ENCODE measurements at regions not wholly inside any gene's neighbourhood (a gene's known extent, or its start where the extent isn't known, plus 50 kb on each side); places are given as distances from the start of the nearest gene placed in this dataset.

GRCh38 chr9:90948156-90948555 lies 146.5 kb downstream of the SYK start:
- no peak for DNase-seq (ENCODE audit: low read depth)

- no peak for DNase-seq (ENCODE audit: low read depth)
These were observed 149.0 kb downstream of the SYK start for GRCh38 chr9:90950600-90950999.

GRCh38 chr9:90953200-90953599 lies 151.6 kb downstream of the SYK start:
- DNase-seq (ENCODE audit: low read depth) = no peak

- no peak for DNase-seq (ENCODE audit: low read depth)
These were observed 152.2 kb downstream of the SYK start for GRCh38 chr9:90953805-90954204.

- no peak for DNase-seq (ENCODE audit: low read depth)
These were observed 154.6 kb downstream of the SYK start for GRCh38 chr9:90956026-90956810.

DNA sequence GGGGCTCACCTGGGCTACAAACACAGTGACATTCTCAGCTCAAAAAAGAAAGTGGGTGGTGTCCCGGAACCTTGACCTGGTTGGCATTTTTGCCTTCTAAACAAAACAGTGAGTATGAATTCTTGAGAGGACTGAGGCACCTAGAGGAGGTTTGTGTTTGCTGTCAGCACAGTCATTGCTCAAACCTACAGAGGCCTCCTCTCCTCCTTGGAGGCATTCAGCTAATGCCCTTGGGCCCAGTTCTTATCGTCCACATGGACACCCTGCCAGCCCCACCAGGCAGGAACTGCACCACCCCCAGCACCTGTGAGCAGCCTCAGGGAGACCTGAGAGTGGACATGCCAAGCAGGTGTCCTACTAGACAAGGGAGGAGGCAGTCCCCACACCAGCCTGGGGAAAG lies 156.7 kb downstream of the SYK start:
- no peak for DNase-seq (ENCODE audit: low read depth)

DNA sequence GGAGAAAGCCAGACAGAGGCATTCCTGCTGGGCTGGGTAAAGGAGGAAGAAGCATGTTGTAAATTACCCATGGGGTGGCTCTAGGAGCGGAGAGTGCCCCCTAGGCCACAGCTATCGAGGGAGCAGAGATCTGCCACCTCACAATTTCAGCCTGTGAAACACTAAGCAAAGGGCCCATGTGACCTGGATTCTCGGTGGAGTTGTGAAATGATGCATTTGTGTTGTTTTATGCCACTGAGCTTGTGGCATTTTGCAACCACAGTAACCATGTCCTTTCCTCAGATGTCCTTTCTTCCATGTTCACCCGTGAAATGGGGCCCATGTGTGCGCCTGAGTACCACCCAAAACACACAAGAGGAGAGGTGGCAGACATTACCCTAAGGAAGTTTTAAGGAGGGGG lies 159.3 kb downstream of the SYK start:
- no peak for DNase-seq (ENCODE audit: low read depth)

DNA sequence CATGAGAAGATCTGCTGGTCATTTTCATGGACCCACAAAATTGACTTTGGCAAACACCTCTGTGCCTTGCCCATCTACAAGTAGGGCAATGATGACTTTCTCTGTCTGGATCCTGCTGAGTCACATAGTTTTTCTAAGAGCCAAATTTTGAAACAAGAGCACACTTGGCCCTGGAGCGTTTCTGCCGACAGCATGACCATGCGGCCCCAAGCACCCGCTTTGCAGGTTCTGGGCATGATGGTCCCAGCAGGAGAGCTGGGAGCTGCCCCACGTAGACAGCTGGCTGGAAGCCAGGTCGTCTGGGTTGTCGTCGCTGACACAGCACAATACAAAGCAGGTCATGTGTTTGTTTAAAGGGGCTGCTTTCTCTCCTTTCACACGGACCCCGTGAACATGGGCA lies 159.8 kb downstream of the SYK start:
- no peak for DNase-seq (ENCODE audit: low read depth)

DNA sequence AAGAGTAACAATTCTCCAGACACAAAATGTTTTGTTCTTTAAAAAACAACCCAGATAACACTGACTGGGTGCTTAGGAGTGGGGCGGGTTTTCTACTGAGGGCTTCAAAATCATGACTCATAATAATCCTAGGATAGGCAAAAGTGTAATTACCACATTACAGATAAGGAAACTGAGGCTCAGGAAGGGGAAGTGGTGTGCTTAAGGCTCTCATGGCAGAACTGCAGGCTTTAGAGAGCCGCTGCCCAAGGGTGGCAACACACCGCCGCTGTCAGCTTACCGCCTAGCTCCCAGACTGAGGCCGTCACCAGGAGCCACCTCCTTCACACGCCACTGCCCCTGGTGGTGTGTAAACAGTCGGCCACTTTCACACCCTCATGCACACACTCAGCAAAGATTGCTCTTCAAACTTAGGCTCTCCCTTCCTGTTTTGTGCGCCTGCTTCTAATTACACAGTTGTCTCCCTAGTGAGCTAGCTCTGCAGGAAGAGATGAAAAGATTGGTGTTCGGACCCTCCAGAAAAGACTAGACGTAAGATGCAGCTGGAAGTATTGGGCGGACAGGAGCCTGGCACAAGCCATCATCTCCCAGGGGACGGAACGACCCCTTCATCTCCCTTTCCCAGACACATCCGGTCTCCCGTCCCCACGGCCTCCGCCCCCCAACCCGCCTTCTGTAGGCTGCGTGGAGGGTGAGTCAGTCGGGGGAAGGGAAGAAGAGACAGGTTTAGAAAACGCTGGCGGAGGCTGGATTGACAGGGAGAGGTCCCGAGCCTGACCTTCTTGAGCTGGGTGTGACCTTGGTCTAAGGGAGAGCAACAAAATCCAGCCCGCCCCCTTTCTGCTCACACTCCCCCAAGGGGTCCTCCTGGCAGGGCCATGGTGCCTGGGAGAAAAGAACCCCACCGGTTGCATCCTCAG lies 162.7 kb downstream of the SYK start:
- no peak for DNase-seq (ENCODE audit: low read depth)

GRCh38 chr9:90965226-90966030 lies 163.8 kb downstream of the SYK start:
- DNase-seq (ENCODE audit: low read depth) = no peak

DNA sequence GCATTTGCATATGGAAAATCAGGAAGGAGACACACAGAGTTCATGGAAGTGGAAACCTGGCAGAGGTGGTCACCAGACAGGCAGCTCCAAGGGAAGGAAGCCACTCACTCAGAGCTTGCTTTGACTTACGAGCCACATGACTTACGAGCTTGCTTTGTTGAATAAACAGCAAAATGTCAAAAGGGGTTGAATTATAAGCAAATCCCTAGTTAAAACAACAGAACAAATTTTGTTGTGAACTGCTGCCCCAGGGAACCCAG lies 164.3 kb downstream of the SYK start:
- no peak for DNase-seq (ENCODE audit: low read depth)

GRCh38 chr9:90966480-90967144 lies 165.0 kb downstream of the SYK start:
- DNase-seq (ENCODE audit: low read depth) = no peak

GRCh38 chr9:90967145-90967538 lies 165.5 kb downstream of the SYK start:
- DNase-seq (ENCODE audit: low read depth) = no peak

DNA sequence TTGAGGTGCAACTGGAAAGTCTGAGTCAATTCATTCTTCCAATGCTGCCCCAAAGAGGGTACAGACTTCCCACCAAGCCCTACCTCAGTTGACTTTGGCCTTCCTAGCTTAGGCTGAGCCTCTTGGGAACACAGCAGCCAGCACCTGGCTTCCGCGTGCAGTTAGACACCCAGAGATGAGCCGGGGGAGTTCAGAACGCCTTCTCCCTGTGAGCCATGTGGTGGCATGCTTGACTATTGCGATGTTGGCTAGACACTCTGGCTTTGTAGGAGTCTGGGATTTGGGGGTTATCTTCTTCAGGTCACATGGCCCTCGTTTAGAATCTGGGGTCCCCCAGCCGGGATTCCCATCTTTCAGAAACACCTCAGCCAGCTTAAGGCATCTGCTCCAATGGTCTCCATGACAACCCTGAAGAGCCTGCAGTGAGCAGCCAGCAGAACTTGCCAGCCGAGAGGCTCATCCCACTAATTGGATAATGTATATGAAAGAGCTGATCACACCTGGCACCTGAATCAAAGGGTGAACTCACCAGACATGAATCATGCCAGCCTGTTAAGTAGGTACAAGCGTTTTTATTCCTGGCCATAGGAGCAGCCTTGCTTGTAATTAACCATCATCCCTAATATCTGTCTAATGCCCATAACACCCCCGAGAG lies 167.5 kb downstream of the SYK start:
- no peak for DNase-seq (ENCODE audit: low read depth)

GRCh38 chr9:90970608-90971007 lies 169.0 kb downstream of the SYK start:
- no peak for DNase-seq (ENCODE audit: low read depth)

DNA sequence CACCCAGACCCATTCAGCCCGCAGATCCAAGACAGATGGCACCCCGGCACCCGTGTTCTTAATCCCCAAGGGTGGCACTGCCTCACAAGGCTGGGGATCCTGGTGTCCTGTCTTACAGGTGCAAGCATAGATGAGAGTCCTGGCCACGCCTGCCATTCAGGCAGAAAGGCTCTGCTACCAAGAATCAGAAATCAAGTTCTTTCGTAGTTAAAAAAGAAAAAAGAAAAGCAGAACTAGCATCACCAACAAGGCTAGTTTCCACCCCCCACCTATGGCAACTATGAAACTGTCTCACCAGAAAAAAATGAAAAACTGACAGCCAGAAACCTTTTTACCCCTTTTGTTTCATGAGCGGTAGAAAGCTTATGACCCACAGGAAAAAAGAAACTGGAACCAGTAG lies 170.4 kb downstream of the SYK start:
- DNase-seq (ENCODE audit: low read depth) = no peak

DNA sequence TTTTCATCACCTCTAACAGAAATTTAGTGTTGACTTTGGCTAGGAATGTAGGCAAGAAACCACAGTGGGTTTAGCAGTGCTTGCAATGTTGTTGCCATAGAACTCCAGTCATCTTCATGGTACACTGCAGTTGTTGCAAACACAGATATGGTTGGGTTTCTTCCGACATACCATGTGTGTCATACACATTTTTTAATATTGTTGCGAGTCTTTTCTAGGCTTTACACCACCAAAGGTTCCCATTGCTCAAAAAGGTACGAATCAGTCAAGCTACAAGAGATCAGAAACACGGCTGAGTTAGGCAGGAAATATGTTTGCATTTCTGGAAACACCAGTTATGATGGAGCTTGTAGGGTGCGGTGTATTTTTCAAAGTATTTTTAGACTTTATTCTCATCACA lies 172.4 kb downstream of the SYK start:
- no peak for DNase-seq (ENCODE audit: low read depth)

DNA sequence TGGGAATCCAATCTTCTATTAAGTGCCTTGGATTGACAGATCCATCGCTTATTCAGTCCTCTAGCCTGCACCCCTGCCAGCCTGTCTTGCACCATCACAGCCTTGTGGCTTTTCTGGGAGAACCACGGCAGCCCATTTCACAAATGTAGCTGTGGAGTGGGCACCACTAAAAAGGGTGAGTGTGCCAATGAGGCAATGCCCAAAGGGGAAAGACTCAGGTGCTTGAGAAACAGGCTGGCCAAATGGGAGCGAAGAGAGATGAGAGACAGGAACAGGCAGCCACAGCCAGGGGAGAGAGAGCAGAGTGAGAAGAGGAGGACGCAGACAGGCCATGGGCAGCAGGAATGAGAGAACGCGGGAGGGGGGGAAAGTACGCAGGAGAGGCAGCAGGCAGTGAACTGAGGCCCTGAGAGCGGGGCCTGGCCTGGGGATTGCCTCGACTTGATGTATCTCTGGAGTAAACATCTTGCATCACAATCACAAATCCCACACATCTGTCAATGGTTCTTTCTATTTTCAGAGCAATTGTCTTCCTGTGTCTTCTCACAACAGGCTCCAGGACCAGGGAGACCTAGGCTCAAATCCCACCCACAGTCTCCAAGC lies 173.1 kb downstream of the SYK start:
- no peak for DNase-seq (ENCODE audit: low read depth)

DNA sequence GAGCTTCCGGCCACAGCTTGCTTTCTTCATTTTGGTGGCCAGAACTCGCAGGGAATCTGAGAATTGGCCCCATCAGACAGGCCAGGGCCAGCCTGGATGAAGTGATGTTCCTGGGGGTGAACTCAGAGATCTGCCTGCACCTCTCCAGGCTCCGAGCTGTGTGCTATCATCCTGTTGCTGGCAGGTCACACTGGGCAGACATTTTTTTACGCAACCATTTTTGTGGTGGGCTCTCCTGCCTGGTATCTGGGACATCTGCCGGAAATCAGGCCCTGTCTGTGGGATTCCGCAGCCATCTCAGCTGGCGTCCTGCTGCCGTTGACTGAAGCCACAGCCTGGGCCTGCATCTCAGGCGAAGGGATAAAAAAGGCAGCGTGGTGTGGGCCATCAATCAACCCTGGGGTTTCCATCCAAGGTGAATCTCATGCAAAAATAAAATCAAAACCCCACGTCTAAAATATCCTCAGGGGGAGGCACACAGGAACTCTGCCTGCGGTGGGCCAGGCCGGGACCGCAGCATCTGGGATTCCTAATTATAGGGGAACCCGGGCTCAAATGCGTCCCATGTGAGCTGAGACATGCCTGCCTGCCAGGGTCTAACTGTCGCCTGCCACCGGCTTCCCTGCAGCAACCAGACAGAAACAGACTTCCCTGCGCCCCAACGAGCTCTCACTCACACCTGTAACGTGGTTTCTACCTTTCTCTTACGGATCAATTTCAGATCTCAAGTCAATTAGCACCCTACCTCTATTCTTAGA lies 174.3 kb downstream of the SYK start:
- DNase-seq (ENCODE audit: low read depth) = no peak

DNA sequence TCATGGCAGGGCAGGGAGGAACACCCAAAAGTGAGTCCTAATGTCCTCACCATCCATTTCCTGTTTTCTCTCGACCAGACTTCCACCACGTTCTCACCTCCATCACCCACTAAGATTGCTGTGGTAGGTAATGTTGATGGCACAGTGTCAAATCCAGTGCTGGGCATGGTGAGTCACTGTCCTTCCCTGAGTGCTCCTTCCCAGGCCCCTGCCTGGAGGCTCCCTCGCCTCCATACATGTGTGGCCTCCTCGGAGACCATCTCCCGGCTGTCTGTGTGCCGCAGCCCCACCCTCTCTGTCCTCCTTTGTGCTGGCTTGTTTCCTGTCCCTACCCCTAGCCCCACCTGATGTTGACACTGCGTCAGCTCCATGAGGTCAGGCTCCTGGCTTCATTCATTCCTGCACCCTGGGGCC lies 177.5 kb downstream of the SYK start:
- DNase-seq (ENCODE audit: low read depth) = no peak
